NCI-H524 treated with DMSO at 0.1 percent for 48 hours (cell line): ENCODE measurements at regions not wholly inside any gene's neighbourhood (a gene's known extent, or its start where the extent isn't known, plus 50 kb on each side); places are given as distances from the start of the nearest gene placed in this dataset.

Source experiments
- DNase-seq: peaks from one replicate; lab custom pipeline; 2025; lab: John Stamatoyannopoulos, UW

GRCh38 chr2:236317938-236318396, 53.8 kb upstream of the ASB18 start:
- no peak for DNase-seq

DNA sequence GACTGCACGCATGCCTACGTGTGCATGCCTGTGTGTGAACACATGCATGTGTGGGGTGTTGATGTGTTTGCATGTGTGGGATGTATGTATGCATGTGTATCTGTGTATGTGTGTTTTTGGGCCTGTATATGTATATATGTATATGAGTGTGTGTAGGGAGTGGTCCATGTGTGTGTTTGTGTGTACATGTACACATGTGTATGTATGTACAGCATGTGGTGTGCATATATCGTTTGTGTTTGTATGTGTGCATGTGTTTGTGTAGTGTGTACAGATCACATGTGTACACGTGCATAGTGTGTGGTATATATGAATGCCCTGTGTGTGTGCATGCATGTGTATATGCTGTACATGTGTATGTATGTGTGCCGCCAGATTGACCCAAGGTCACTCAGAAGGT, 54.2 kb upstream of the ASB18 start:
- DNase-seq, result no peak

DNA sequence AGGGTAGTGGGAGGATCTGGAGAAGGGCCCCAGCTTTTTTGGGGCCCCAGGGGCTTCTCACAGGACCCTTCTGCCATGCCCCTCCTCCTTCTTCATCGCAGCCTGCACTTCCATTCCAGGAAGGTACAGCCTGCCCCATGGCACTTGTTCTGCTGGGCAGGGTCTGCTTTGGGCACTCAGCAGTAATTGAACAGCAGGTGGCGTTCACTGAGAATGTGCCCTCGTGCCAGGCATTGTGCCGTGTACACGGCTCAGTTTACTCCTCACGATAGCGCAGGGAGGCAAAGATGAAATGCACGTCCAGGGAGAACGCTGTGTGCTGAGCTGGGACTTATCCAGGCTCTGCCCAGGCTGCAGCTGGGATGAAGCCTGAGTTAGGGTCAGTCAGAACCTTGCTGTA, 54.8 kb upstream of the ASB18 start:
- no peak for DNase-seq

DNA sequence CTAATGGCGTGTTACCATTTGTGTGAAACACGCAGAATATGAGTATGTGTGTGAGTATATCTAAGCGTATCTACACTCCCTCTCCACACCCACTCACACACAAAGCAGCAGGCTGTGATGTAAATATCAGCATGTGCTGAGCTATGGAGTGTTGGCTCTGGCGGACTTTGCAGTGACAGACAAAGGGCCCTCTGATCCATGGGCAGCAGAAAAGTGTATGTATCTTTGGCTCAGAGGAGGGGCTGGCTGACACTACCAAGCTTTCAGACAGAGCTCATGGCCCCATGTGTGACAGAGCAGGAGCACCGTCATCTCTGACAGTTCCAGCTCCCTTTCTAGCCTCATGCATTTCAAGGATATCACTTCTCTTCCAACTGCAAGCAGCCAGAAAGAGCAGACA, 57.2 kb upstream of the ASB18 start:
- no peak for DNase-seq

- no peak for DNase-seq
Observed at GRCh38 chr2:236333417-236334121, 69.4 kb upstream of the ASB18 start.

- DNase-seq, result no peak
Observed at GRCh38 chr2:236334122-236334876, 70.1 kb upstream of the ASB18 start.

DNA sequence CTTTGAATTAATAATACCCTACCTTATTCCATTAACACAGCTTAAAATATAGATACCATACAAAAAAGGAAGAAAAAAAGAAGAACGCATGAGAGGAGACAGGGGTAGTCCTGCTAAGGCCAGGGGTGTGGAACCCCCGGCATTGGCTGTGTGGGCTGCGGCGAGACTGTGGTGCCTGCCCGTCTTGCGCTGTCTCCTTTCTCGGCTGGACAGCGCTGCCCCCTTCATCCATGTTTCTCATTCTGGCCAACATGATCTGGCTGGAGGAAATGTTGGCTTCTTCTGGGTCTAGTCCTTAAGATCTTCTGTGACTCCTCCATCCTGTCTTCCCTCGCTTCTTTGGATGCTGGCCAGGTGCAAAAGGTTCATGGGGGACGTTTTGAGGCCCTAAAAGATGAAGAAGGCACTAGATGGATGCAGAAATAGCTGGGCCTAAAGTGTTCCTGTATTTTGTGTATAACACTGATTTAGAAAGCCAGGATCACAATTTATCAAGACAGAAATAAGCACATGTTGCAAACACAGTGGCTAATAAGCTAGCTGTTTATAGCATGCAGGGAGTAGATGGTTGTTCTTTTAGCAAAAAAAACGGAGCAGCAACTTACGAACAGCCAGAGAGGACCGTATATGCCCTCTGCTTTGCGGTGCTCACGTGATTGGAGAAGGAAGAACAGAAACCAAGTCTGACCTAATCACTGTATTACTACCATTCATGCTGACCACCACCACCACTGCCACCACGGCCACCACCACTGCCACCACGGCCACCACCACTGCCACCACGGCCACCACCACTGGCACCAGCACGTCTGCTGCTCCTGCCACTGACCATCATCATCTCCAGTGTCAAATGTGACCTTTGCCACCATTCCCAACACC, 71.7 kb upstream of the ASB18 start:
- DNase-seq, result no peak

- DNase-seq, result no peak
Observed at GRCh38 chr2:236336575-236337464, 72.6 kb upstream of the ASB18 start.

GRCh38 chr2:236337465-236338325, 73.5 kb upstream of the ASB18 start:
- no peak for DNase-seq

DNA sequence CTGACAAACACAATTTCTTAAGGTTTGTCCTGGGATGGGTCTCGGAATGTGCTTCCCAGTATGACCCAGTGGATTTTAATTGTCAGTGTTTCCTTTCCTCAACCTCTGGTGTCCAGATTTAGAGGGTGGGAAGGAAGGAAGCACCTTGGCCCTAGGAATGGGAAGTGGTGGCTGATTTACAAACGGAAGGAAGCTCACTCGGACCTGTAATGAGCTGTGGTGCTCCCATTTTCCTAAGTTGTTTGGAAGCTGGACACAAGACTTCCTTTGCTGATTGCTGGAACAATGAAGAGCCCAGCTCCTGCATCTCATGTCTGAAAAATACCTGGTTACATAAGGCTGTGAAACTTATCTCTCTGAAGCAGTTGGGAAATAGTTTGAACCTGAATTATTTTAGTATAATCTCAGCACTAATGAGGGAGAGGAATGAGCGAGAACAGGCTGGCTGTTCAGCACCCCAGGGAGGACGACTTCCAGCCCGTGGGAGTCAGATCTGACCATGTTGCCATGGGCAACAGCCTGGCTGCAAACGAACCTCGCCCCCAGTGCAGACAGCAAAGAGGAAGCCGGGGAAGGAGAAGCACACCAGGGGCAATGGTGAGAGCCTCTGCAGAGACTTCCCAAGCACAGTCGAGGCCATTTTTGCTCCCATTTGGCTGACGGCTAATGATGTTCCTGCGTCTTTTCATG, 74.4 kb upstream of the ASB18 start:
- DNase-seq, result no peak

DNA sequence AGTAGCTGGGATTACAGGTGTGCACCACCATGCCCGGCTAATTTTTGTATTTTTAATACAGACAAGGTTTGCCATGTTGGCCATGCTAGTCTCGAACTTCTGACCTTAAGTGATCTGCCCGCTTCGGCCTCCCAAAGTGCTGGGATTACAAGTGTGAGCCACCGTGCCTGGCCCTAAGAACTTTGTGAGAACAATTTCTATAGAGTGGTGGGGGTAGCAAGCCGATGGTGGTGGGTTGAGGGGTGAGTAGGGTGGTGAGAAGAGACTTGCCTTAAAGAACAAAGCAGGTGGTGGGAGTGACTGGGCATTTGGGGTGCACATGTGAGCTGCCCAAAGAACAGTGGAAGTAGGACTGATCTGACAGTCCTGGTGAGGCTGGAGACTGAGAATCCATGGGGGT, 76.0 kb upstream of the ASB18 start:
- no peak for DNase-seq

GRCh38 chr2:236341067-236341466, 76.9 kb upstream of the ASB18 start:
- no peak for DNase-seq

GRCh38 chr2:236341721-236342120, 77.5 kb upstream of the ASB18 start:
- no peak for DNase-seq

DNA sequence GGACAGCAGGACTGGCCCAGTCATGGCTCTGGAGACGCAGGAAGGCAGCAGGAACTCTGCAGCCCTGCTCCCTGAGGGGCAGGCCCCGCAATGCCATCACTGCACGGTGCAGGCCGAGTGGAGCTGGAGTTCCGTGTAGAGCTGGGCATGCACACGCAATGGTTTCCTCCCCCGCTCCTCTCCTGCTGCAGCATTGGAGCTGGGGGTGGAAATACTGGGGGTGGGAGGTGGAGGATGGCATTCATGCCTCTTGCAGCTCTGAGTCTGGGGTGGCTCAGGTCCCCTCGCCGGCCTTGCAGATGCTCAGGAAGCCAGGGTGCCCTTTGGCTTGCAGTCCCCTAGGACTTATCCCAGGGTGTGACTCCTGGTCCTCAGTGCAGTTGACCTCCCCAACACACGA, 78.3 kb upstream of the ASB18 start:
- DNase-seq, result no peak

GRCh38 chr2:236342951-236343350, 78.7 kb upstream of the ASB18 start:
- DNase-seq, result no peak

DNA sequence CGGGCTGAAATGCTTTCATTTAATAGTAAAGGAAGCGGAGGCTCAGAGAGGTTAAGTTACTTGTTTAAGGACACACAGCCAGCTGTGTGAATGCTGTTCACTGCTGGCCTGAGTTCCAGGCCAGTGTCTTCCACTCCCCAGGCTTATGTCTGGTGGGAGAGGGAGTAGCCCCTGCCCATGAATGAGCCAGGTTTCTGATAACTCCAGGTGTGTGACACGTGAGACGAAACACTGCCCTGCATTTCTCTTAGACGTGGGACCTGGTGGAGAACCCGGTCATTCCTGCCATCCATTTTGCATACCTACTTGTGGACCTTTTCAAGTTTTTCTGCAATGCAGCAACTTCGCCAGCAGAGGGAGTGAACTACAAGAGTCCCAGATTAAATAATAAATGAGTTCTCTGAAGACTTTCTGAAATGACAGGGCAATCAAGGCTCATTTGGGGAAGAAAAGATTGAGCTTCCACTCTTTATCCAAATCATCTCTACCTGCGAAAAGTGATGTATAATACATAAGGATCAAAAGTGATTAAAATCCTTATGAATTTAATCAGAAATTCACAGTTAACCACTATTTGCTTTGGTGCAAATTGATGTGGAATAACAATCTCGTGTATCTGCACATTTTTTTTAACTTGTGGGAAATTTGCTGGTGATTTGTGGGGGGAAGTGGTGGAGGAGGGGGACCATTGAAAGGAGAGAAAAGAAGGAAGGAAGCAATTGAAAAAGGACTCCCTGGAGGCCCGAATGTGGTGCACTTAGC, 79.4 kb upstream of the ASB18 start:
- peak; percentile 19 for DNase-seq

DNA sequence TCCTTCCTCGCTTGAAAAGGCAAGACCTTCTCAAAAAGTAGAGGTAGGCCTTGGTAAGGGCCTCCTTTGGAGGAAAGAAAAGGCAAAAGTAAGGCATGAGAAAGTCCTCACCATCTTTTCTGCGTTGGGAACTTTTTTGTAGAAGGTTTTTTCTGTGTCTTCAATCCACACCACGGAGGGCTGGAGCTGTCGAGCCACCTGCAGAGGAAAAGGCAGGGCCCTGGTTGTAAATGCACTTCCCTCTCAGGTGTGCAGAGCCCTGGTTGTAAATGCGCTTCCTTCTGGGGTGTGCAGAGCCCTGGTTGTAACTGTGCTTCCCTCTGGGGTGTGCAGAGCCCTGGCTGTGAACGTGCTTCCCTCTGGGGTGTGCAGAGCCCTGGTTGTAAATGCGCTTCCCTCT, 80.2 kb upstream of the ASB18 start:
- no peak for DNase-seq

- no peak for DNase-seq
Observed at GRCh38 chr2:236345081-236345714, 81.0 kb upstream of the ASB18 start.

GRCh38 chr2:236346366-236346765, 82.2 kb upstream of the ASB18 start:
- no peak for DNase-seq
